ENCODE measurements at regions not wholly inside any gene's neighbourhood (a gene's known extent, or its start where the extent isn't known, plus 50 kb on each side); places are given as distances from the start of the nearest gene placed in this dataset.

- Histone ChIP-seq H3K4me1 (no peaks in the 10 kb centered on the region), H3K9me3 (no peaks in the 10 kb centered on the region), H3K27ac (no peak overlapping the region), H3K36me3 (no peaks in the 10 kb centered on the region), H3K27me3 (no peaks in the 10 kb centered on the region), H3K4me3 (no peak overlapping the region)
- no peak for TF ChIP-seq CTCF (IDR thresholded peaks at IDR 0.05)
- no peak for DNase-seq
- intact Hi-C loops (cut with DNase I; ENCODE audit: low total_unique reads), result no loop called here
These were observed 50.7 kb upstream of the CHSY3 start for GRCh38 chr5:129853588-129853987.

Measured in tibial artery (tissue), 4 donors.